SK-N-SH (cell line): ENCODE measurements at regions not wholly inside any gene's neighbourhood (a gene's known extent, or its start where the extent isn't known, plus 50 kb on each side); places are given as distances from the start of the nearest gene placed in this dataset.

ENCODE experiments used
- CTCF ChIA-PET: fragments of 300-600, 350-600 bp; formaldehyde crosslinking; extraction: SDS; loops from one replicate; lab custom pipeline; 2021; lab: Yijun Ruan, JAX
- POLR2A ChIA-PET: fragments of 350-600 bp; sonication (Branson Sonifier 250); formaldehyde crosslinking; extraction: SDS; loops from one replicate; lab custom pipeline; 2020; ENCODE audit warnings: antibody characterized with exemption, inconsistent platforms; lab: Yijun Ruan, JAX
- DNase-seq: peaks from one replicate; pipeline ENCODE4 v3.0.0; 2012
- H2AFZ ChIP-seq: fragments of 200-600 bp; sonication (generic); 2 replicates; pipeline ENCODE4 v1.8.1; 2016; ENCODE audit warnings: antibody characterized with exemption, mild to moderate bottlenecking, low read depth
- H3F3A ChIP-seq: fragments of 200-600 bp; sonication (generic); replicated peaks from 2 replicates; pipeline ENCODE3; 2016; ENCODE audit warnings: antibody characterized with exemption, mild to moderate bottlenecking; ENCODE audit not compliant: insufficient read depth
- H3K27ac ChIP-seq, 2 experiments: fragments of 200-500 bp in 1 of 2; fragments of 200-600 bp in 1 of 2; sonication (Bioruptor generic) in 1 of 2; sonication (generic), shearing (Covaris generic) in 1 of 2; 2 replicates each; pipeline versions ENCODE4 v1.5.1 to v1.6.1; 2014 to 2016; ENCODE audit warnings: low read depth in 2 of 2, inconsistent platforms in 1 of 2, low read length in 1 of 2, mild to moderate bottlenecking in 1 of 2, mixed read lengths in 1 of 2
- H3K27me3 ChIP-seq: fragments of 200-600 bp; sonication (generic), shearing (Covaris generic); 2 replicates; pipeline ENCODE4 v1.6.1; 2016; ENCODE audit warnings: mixed run types; ENCODE audit not compliant: insufficient read depth
- H3K36me3 ChIP-seq, 2 experiments: fragments of 200-500 bp in 1 of 2; fragments of 200-600 bp in 1 of 2; sonication (Bioruptor generic) in 1 of 2; sonication (generic) in 1 of 2; replicated peaks in 1 of 2; 2 replicates each; pipeline versions ENCODE3 to v1.5.1; 2014 to 2016; ENCODE audit warnings: low read length in 1 of 2, mild to moderate bottlenecking in 1 of 2; ENCODE audit not compliant: insufficient read depth in 2 of 2, control insufficient read depth in 1 of 2
- H3K4me1 ChIP-seq, 2 experiments: fragments of 200-500 bp in 1 of 2; fragments of 200-600 bp in 1 of 2; sonication (Bioruptor generic) in 1 of 2; sonication (generic), shearing (Covaris generic) in 1 of 2; 2 replicates each; pipeline versions ENCODE4 v1.5.1 to v1.6.1; 2014 to 2016; ENCODE audit warnings: low read depth in 1 of 2, low read length in 1 of 2, mixed run types in 1 of 2; ENCODE audit not compliant: insufficient read depth in 2 of 2, control insufficient read depth in 1 of 2
- H3K4me2 ChIP-seq: fragments of 200-600 bp; sonication (generic), shearing (Covaris generic); 2 replicates; pipeline ENCODE4 v1.6.1; 2017; ENCODE audit warnings: mixed run types
- H3K4me3 ChIP-seq, 2 experiments: fragments of 200-500 bp in 1 of 2; fragments of 200-600 bp in 1 of 2; sonication (Bioruptor generic) in 1 of 2; sonication (generic), shearing (Covaris generic) in 1 of 2; 2 replicates each; pipeline versions ENCODE4 v1.5.1 to v1.8.1; 2014 to 2016; ENCODE audit warnings: low read depth in 2 of 2, inconsistent platforms in 1 of 2, low read length in 1 of 2, mild to moderate bottlenecking in 1 of 2, mixed read lengths in 1 of 2, moderate library complexity in 1 of 2
- H3K79me2 ChIP-seq: fragments of 200-600 bp; sonication (generic); 2 replicates; pipeline ENCODE4 v1.8.1; 2017; ENCODE audit warnings: mild to moderate bottlenecking; ENCODE audit not compliant: insufficient read depth
- H3K9ac ChIP-seq: fragments of 200-600 bp; sonication (generic); 2 replicates; pipeline ENCODE4 v1.6.1; 2017; ENCODE audit warnings: mixed run types
- H3K9me2 ChIP-seq: fragments of 200-600 bp; sonication (generic); 2 replicates; pipeline ENCODE4 v1.6.1; 2017; ENCODE audit warnings: mixed run types
- H3K9me3 ChIP-seq: fragments of 200-600 bp; sonication (generic); 2 replicates; pipeline ENCODE4 v1.6.1; 2017; ENCODE audit warnings: mixed run types, mild to moderate bottlenecking, moderate library complexity
- H4K20me1 ChIP-seq: fragments of 200-600 bp; sonication (generic); 2 replicates; pipeline ENCODE4 v1.6.1; 2017; ENCODE audit warnings: mild to moderate bottlenecking, mixed run types; ENCODE audit not compliant: insufficient read depth
- CHD2 ChIP-seq: fragments of 150-350 bp; IDR thresholded peaks from 2 replicates; pipeline ENCODE4 v1.6.1; 2018; ENCODE audit warnings: low read length; ENCODE audit not compliant: partially characterized antibody
- ELF1 ChIP-seq: IDR thresholded peaks from 2 replicates; pipeline ENCODE4 v1.4.0; 2012
- EZH2phosphoT487 ChIP-seq: fragments of 200-600 bp; sonication (generic); IDR thresholded peaks from 2 replicates; pipeline ENCODE4 v1.6.1; 2017; ENCODE audit warnings: low read depth, mixed run types, mild to moderate bottlenecking, antibody characterized with exemption, moderate library complexity, borderline replicate concordance
- FOSL2 ChIP-seq: IDR thresholded peaks from 2 replicates; pipeline ENCODE4 v1.4.0; 2012; ENCODE audit warnings: low read depth, mild to moderate bottlenecking, moderate library complexity, borderline replicate concordance
- FOXJ3 ChIP-seq: sonication (generic); formaldehyde crosslinking; IDR thresholded peaks from 2 replicates; pipeline ENCODE4 v1.5.1; 2020; ENCODE audit warnings: mild to moderate bottlenecking, missing genetic modification reagents
- MEF2A ChIP-seq: IDR thresholded peaks from 2 replicates; pipeline ENCODE4 v1.4.0; 2012; ENCODE audit warnings: low read depth, borderline replicate concordance
- MXI1 ChIP-seq: IDR thresholded peaks from 2 replicates; pipeline ENCODE4 v1.6.1; 2012; ENCODE audit warnings: mild to moderate bottlenecking, low read depth, low read length, improper control_type of control experiment
- NRF1 ChIP-seq: IDR thresholded peaks from 2 replicates; pipeline ENCODE4 v1.6.1; 2012; ENCODE audit warnings: low read depth, mild to moderate bottlenecking, low read length
- RAD21 ChIP-seq: IDR thresholded peaks from 2 replicates; pipeline ENCODE4 v1.6.1; 2012; ENCODE audit warnings: mild to moderate bottlenecking, low read length
- SIN3A ChIP-seq: IDR thresholded peaks from 2 replicates; pipeline ENCODE4 v1.6.1; 2012; ENCODE audit warnings: low read depth, mild to moderate bottlenecking, low read length, moderate library complexity, borderline replicate concordance
- SMC3 ChIP-seq: IDR thresholded peaks from 2 replicates; pipeline ENCODE4 v1.6.1; 2012; ENCODE audit warnings: low read depth, low read length, improper control_type of control experiment
- TAF1 ChIP-seq: IDR thresholded peaks from 2 replicates; pipeline ENCODE4 v1.6.1; 2012; ENCODE audit warnings: low read depth, mild to moderate bottlenecking, low read length, moderate library complexity, borderline replicate concordance
- TCF12 ChIP-seq: IDR thresholded peaks from 2 replicates; pipeline ENCODE4 v1.4.0; 2012
- WGBS: methylation state at CpG from one replicate; pipeline ENCODE4 v1.1.6; 2017; ENCODE audit warnings: low lambda C conversion rate; 5-methylcytosine and 5-hydroxymethylcytosine counted together
- TF ChIP-seq, protein P1 (sequence below): fragments of 150-350 bp; IDR thresholded peaks from 2 replicates; pipeline ENCODE4 v1.6.1; 2016; ENCODE audit warnings: mild to moderate bottlenecking, low read depth, low read length
- TF ChIP-seq, protein P2 (sequence below): IDR thresholded peaks from 2 replicates; pipeline ENCODE4 v1.4.0; 2012; ENCODE audit warnings: low read depth, borderline replicate concordance
- TF ChIP-seq, protein P3 (sequence below): IDR thresholded peaks from 2 replicates; pipeline ENCODE4 v1.4.0; 2012; ENCODE audit warnings: low read depth, borderline replicate concordance
- TF ChIP-seq, protein P4 (sequence below): IDR thresholded peaks from 2 replicates; pipeline ENCODE4; 2012

DNA sequence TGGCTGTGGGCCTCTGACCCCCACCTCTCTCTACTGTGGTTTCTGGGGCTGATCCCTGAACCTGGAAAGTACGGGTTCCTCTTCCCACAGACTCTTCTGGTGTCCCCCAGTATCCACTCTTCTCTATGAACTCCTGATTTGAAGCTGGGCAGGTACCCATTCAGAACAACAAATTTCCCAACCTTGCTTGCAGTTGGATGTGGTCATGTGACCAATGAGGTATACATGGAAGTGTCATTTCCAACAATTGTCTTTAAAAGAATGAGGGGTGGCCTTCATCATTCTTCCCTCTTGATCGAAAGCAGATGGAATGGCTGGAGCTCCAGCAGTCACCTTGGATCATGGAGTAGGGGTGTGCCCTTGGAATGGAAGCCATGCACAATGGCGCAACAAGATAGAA is 128.0 kb upstream of the MLN start:
- no peak overlapping the region for H3K4me2 ChIP-seq
- no peaks in the 10 kb centered on the region; a peak in 1 of 4 replicates for H3K4me1 ChIP-seq
- TF ChIP-seq TCF12 (no peak), MEF2A (no peak)
- POLR2A ChIA-PET: no interaction called here
- CTCF ChIA-PET: interaction anchor here (1.0 to 2.3 kb wide), 2 partner anchors 11 to 160 kb away, joined by 3 to 7 read pairs; no protein-coding TSS in a partner anchor
- no peak overlapping the region for H3K27ac ChIP-seq
- no peak overlapping the region for H3K4me3 ChIP-seq
- no peaks in the 10 kb centered on the region for H3K9me3 ChIP-seq
- H3K79me2 ChIP-seq: no peaks in the 10 kb centered on the region
- peaks cover 10% of the 10 kb centered on the region; the same call in 1 of the 2 replicates for H3K27me3 ChIP-seq
- WGBS: 59% methylated on average over 3 of the region's 3 CpGs
- H2AFZ ChIP-seq: no peak overlapping the region
- no peaks in the 10 kb centered on the region for H3F3A ChIP-seq
- H3K36me3 ChIP-seq: no peaks in the 10 kb centered on the region
- no peak overlapping the region for H3K9ac ChIP-seq
- DNase-seq: no peak
- H4K20me1 ChIP-seq: no peaks in the 10 kb centered on the region
- no peaks in the 10 kb centered on the region for H3K9me2 ChIP-seq

DNA sequence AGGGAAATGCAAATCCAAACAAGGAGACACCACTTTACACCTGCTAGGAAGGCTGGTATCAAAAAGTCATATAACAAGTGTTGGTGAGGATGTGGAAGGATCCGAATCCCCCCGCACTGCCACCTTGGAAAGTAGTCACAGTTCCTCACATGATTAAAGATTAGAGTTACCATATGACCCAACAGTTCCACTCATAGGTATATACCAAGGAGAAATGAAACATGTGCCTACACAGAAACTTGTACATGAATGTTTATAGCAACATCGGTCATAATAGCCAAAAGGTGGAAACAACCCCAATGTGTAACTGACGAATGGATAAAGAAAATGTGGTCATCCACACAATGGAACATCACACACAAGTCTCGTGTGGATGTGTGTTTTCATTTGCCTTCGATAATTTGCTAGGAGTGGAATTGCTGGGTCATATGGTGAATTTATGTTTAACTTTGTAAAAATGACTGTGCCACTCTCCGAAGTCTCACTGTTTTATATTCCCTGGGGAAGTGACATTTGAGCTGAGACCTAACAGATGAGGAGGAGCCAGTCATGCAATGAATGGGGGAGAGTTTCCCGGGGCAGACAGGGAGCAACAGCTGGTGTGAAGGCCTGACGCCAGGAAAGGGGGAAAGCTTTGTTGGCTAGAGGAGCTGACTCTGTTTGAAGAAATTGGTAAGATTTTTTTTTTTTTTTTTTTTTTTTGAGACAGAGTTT is 125.9 kb upstream of the MLN start:
- 55% methylated on average over 9 of the region's 9 CpGs for WGBS
- Histone ChIP-seq H3K4me3 (no peak overlapping the region), H4K20me1 (no peaks in the 10 kb centered on the region), H3K9ac (no peak overlapping the region), H3K79me2 (no peaks in the 10 kb centered on the region), H2AFZ (no peak overlapping the region), H3K4me2 (no peak overlapping the region), H3K9me3 (no peaks in the 10 kb centered on the region), H3F3A (no peaks in the 10 kb centered on the region), H3K36me3 (no peaks in the 10 kb centered on the region), H3K9me2 (no peaks in the 10 kb centered on the region), H3K27ac (no peak overlapping the region), H3K27me3 (peaks cover 3% of the 10 kb centered on the region; the same call in 1 of the 2 replicates), H3K4me1 (no peaks in the 10 kb centered on the region; a peak in 1 of 4 replicates)
- DNase-seq: no peak
- TF ChIP-seq, protein P1, sequence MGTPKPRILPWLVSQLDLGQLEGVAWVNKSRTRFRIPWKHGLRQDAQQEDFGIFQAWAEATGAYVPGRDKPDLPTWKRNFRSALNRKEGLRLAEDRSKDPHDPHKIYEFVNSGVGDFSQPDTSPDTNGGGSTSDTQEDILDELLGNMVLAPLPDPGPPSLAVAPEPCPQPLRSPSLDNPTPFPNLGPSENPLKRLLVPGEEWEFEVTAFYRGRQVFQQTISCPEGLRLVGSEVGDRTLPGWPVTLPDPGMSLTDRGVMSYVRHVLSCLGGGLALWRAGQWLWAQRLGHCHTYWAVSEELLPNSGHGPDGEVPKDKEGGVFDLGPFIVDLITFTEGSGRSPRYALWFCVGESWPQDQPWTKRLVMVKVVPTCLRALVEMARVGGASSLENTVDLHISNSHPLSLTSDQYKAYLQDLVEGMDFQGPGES: no peak
- TF ChIP-seq EZH2phosphoT487: no peak
- TF ChIP-seq FOXJ3 (CRISPR knock-in tag): no peak
- TF ChIP-seq, protein P2, sequence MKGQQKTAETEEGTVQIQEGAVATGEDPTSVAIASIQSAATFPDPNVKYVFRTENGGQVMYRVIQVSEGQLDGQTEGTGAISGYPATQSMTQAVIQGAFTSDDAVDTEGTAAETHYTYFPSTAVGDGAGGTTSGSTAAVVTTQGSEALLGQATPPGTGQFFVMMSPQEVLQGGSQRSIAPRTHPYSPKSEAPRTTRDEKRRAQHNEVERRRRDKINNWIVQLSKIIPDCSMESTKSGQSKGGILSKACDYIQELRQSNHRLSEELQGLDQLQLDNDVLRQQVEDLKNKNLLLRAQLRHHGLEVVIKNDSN: no peak
- TF ChIP-seq MEF2A: no peak
- TF ChIP-seq, protein P3, sequence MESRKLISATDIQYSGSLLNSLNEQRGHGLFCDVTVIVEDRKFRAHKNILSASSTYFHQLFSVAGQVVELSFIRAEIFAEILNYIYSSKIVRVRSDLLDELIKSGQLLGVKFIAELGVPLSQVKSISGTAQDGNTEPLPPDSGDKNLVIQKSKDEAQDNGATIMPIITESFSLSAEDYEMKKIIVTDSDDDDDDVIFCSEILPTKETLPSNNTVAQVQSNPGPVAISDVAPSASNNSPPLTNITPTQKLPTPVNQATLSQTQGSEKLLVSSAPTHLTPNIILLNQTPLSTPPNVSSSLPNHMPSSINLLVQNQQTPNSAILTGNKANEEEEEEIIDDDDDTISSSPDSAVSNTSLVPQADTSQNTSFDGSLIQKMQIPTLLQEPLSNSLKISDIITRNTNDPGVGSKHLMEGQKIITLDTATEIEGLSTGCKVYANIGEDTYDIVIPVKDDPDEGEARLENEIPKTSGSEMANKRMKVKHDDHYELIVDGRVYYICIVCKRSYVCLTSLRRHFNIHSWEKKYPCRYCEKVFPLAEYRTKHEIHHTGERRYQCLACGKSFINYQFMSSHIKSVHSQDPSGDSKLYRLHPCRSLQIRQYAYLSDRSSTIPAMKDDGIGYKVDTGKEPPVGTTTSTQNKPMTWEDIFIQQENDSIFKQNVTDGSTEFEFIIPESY: no peak
- no peak for TF ChIP-seq ELF1
- no peak for TF ChIP-seq NRF1
- no peak for TF ChIP-seq TAF1
- TF ChIP-seq RAD21: no peak
- no peak for TF ChIP-seq CHD2
- no peak for TF ChIP-seq SMC3
- no peak for TF ChIP-seq SIN3A
- TF ChIP-seq, protein P4, sequence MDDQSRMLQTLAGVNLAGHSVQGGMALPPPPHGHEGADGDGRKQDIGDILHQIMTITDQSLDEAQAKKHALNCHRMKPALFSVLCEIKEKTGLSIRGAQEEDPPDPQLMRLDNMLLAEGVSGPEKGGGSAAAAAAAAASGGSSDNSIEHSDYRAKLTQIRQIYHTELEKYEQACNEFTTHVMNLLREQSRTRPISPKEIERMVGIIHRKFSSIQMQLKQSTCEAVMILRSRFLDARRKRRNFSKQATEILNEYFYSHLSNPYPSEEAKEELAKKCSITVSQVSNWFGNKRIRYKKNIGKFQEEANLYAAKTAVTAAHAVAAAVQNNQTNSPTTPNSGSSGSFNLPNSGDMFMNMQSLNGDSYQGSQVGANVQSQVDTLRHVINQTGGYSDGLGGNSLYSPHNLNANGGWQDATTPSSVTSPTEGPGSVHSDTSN: no peak
- TF ChIP-seq FOSL2: no peak
- no peak for TF ChIP-seq MXI1
- POLR2A ChIA-PET: no interaction called here
- CTCF ChIA-PET: no interaction called here
